NK-92 treated with Interleukin-12 subunit alpha and Interleukin-12 subunit beta, amount 100 ng/mL, for 24 hours (cell line): ENCODE measurements at regions not wholly inside any gene's neighbourhood (a gene's known extent, or its start where the extent isn't known, plus 50 kb on each side); places are given as distances from the start of the nearest gene placed in this dataset.

Experiments
- DNase-seq: peaks from one replicate; lab custom pipeline; 2025; lab: John Stamatoyannopoulos, UW

DNA sequence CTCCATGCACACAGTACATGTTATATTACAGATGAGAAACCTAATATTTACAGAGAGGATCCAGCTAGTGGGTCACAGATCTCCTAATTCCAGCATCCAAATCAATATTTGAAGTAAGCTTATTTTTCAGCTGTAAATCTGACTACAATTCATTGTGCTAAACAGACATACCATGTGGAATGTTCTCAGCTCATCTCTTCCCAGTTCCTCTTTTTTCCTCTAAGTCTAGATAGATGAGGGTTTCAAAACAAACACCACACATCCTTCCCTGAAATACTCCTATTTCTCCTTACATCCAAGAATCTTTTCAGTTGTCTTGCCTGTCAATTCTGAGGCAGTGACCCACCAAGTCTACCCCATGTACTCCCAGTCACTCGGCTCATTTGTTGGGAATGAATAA lies 200.7 kb upstream of the PIK3C3 start:
- no peak for DNase-seq

DNA sequence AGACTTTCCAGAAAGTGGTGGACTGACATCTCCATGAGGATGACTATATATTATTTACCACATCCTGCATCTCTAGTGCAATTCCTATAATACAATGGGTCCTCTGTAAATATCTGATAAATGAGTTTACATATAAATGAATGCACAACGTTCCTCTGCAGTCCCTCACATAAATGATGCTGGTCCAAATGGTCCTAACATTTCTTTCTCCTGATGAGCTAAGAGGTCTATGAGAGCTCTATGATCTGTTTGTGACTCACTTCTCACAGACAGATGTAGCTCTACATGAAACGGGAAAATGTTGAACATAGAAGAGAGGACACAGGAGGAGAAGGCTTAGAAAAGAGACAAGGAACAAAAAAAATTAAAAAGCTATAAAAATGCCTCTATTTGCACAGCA lies 201.2 kb upstream of the PIK3C3 start:
- no peak for DNase-seq

DNA sequence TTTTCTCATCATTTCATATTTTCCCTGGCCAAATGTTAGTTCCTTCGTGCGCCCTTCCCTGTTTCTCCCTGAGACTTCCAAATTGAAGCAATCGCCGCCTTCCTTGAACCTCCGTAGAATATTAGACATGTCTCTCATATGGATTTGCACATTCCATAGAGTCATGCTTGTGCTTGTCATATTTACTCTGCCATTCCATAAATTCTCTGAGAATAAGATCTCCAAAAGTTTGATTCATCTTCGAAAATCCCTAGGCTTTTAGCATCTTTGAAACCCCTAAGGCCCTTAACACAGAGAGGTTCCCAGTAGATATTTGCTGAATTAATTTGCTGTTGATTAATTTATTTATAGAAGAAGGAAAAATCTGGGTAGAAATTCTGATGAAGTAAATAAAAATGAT lies 202.2 kb upstream of the PIK3C3 start:
- no peak for DNase-seq

DNA sequence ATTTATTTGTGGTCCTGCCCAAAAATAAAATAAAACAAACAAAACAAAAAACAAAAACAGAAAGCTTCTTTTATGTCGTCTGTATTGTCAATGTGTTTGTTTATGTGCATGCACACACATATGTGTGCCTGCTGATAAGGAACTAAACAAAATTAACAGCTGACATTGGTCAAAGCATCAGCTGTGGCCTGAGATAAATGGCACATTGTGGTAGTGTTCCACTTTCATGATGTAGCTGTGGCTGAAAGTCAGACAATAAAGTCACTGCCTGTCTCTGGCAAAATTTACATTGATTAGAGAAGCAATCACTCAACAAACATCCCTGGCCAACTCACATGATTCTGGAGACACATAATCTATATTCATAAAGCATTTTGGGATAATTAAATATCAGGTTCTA lies 203.4 kb upstream of the PIK3C3 start:
- DNase-seq = no peak

DNA sequence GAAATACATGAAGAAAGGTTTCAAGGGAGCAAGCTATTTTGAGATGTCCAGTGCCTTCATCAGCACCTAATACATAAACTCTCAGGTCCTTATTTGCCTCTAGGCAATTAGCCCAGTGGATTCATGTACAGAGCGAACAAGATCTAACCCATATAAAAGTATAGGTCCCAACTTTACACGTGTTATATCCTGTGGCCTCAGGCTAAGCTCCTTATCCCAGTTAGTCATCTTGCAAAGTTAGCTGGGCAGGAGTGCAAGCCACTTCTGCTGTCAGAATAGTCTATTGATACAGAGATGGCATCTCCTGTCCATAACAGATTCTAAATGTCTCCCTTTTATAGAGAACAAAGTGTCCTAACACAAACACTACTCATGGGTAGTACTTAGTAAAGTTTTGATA lies 203.9 kb upstream of the PIK3C3 start:
- no peak for DNase-seq

DNA sequence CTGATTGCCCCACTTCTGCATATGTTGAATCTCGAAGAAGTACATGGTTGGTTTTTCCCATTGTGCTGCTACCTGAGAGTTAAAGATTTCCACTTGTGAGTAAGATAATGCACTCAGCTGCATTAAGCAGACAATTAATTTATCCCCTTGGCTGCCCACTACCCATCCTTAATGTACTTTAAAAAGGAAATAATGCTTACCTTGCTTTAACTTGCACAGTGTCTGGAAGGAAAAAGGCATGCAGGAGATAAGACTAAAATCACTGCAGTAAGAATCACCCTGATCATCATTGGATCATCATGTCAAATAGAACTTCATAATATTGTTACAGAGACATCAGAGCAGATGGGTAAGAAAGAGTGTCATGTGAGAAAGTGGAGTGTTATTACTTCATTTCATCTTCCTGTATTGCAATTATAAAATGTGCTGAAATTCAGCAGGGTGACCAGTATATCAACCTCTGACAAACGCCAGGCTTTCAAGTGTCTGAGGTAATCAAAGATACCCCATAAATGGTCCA lies 207.3 kb upstream of the PIK3C3 start:
- DNase-seq = no peak

DNA sequence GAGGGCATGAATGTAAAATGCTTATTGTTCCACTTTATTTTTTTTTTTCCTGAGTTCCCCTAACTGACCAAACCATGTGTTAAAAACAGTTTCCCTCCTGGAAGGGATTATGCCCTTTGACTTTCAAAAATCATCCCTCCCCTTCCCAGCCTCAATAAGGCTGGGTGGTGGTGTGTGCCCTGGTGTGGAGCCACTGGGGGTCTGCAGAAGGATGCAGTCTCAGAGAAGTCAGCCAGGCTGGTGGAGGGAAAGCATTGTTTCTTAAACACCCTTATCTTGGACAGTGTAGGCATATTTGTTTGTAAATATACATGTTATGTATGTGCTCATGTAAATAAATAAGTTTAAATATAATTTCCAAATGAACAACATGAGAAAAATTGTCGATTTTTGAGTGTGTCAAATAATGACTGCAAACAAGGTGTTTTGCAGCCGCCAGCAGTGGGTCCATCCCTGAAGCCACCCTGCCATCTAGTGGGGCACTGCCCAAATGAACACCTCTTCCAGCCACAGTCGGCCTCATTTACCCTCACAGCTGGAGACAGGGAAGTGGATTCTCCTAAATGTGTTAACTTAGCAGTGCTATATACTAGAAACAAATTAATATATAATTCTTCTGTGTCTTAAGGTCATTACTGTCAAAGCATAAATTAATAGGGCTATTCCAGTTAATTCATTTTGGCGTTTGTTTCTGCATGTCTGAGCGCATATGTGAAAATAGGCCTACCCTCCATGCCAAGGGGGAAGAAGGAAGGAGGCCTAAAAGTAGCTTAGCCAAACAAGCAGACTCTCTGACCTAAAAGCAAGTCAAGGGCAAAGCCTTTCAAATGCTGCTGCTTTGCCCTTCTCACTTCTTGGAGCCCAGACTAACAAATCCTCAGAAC lies 209.6 kb upstream of the PIK3C3 start:
- DNase-seq = peak; percentile 2

DNA sequence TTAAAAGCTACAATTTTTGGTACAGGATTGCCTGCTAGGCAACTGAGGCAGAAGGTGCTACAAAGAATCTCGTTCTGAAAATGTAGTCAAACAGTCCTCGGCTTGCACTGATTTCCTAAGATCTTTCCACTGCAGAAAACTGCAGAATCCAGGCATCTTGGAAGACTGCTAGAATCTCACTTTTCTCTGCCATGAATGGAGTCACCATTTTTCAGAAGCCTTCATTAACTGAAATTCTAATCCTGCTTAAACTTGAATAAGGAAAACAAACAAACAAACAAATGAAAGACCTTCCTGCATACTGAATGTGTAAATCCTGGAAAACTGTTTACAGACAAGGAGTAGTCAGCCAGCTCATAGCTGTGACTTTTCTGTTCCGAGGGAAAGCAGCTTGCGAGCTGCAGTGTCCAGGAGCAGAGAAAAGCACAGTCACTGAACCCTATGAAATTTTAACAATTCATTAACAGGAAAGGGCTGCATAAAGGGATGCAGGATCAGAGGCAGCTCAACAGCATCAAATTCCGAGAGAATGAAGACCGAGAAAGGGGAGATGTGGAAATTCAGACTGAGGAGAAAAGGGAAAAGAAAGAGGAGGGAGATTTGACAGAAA lies 210.5 kb upstream of the PIK3C3 start:
- no peak for DNase-seq

DNA sequence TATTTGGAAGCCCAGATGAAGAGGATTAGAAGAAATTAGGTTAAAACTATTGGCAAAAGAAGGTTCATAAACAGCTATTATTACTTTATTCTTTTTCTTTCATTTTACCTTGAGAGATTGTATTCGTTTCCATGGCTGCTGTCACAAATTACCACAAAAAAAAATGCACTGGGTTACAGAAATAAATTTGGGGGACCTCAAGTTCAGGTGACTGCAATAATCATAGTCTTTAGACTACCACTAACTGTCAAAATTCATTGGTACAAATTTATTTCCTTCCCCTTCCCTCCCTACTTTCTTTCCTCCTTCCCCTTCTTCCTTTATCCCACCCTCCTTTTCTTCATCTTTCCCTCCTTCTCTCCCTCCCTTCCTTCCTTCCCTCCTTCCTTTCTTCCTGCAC lies 217.8 kb upstream of the PIK3C3 start:
- DNase-seq = no peak

DNA sequence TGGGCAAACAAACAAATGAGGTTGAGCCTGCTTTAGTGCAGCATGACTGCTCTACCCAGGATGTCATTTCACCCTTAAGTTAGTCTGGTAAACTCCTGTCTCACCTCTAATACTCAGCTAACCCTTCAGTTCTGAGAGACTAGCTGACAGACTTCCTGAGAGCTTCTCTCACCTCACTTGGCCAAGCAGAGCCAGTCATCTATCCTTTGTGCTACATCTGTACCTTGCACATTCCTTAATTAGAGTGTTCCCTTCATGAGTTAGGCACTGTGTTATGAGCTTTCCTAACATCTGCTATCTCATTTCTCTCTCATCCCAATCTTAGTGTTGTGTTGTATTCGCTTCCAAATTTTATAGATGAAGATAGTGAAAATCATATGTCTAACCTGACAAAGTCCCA lies 220.1 kb upstream of the PIK3C3 start:
- no peak for DNase-seq

DNA sequence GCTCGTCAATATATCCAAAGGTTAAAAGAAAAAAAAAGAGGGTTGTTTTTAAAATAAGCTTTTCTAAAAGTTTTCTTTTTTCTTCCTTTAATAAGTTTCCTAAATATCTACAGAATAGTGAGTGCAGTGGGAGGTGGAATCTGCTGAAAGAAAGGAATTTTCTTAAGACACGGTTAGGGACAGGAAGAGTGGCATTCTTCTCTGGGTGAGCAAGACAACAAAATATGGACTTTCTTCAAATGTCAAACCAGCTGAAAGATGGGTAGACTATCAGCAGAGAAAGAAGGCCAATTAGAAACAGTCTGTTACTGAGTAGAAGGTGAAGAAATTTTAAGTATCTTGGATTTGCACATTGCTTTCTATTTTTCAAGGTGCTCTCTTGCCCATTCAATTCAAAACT lies 222.7 kb upstream of the PIK3C3 start:
- DNase-seq = no peak

DNA sequence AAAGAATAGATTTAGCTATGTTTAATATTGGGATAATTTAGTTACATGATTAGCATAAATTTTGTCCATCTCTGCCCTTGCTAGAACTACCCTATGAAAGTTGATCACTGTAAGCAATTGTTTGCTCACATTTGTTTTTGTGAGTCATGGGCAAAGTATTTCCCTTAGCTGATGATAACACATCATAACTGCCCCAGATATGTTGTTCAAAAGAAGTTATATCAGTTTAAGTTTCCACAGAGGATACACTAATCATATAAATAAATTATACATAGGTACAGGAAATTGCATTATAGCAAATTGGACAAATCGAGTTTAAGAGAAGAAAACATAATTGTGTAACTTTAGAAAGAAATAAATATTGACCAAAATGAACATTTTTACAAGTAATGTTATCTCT lies 223.2 kb upstream of the PIK3C3 start:
- DNase-seq = no peak

DNA sequence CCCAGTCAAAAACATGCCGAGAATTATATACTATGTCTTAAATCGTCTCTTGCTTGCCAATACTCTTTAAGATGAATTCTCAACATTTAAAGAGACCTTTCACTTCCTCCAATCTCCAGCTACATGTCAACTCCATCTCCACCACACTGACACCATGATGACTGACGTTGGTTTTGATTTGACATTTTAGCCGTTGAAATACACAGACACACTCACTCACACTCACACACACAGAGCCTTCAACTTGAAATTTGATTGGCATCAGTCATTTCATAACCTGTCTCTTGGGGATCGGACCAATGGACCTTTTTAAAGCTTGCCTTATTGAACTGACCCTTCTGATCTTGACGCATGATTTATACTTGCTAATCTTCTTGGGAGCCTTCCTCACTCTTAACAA lies 230.8 kb upstream of the PIK3C3 start:
- no peak for DNase-seq

DNA sequence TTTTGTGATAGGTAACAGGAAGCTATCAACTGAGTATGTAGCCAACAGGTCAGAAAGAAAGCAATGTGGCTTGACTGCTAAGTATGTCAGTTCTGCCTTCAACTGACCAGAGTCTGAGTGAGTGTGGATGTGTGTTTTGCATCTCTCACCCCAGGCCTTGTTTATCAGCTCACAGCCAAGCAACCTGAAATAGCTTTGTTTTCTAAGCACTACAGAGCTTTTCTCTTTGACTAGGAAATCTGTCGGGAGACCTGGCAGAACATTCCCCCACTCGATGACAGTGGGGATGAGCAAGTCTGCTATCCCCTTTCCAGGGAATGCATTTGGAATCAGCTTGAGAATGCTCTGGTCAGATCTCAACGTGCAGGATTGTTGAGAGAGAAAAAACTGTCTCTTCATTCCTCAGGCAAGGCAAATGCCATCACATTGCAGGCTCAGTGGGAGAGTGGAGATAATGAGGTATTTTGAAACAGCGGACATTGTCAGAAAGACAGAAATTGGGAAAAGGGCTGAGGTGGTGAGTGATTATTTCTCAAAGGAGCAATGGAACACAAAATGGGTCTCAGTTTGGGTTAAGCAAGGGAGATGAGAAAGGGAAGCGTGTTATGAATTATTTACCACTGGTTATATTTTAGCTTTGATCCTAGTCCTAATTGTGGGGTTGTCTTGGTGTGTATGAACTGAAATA lies 233.8 kb upstream of the PIK3C3 start:
- DNase-seq = no peak

DNA sequence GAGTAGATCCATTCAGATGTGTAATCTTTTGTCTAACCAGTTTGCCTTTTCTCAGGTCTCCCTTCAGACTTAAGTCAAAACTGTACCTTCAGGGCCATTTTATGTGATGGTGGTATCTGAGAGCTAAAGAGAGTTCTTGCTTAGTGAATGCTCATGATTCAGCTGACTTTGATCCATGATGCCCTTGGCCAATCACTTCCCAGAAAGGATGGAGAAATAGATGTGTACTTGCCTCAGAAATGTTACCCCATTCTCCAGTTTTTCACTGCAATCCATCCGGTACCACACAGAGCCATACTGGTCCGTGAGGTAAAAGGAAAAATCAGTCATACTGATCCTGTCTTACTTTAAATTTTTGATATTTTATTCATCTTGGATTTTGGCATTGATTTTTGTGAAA lies 234.8 kb upstream of the PIK3C3 start:
- no peak for DNase-seq

DNA sequence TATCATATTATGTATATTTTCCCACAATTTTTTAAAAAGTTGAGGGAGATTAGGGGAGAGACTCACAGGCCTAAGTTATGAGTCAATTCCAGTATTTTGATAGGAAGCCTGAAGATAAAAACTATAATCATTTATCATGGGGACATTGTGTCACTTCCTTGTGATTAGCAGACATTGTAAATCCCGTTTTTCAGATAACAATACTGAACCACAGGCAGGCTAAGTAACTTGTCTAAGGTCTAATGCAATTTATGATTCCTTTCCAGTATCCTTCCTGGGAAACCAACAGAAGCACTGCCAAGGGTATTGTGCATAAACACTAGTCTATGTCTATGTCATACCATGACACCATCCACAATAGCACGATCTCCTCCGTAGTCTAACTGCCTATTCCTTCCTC lies 235.2 kb upstream of the PIK3C3 start:
- no peak for DNase-seq

DNA sequence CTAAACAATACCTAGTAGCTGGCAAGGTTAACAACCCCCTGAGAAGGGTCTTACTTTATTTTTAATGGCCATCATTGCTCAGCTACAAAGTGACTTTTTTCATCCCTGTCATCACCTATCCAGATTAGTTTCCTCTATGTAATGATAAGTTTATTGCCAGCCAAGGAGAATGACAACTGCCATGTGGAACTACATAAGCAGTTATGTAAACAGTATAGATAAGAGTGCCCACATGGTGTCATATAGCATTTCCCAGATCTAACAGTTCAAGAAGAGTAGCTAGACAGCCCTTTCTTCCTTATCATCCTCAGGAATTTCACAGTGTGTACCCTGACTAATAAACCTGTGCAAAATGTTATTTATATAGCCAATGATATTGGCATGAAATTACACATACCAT lies 240.2 kb upstream of the PIK3C3 start:
- no peak for DNase-seq

DNA sequence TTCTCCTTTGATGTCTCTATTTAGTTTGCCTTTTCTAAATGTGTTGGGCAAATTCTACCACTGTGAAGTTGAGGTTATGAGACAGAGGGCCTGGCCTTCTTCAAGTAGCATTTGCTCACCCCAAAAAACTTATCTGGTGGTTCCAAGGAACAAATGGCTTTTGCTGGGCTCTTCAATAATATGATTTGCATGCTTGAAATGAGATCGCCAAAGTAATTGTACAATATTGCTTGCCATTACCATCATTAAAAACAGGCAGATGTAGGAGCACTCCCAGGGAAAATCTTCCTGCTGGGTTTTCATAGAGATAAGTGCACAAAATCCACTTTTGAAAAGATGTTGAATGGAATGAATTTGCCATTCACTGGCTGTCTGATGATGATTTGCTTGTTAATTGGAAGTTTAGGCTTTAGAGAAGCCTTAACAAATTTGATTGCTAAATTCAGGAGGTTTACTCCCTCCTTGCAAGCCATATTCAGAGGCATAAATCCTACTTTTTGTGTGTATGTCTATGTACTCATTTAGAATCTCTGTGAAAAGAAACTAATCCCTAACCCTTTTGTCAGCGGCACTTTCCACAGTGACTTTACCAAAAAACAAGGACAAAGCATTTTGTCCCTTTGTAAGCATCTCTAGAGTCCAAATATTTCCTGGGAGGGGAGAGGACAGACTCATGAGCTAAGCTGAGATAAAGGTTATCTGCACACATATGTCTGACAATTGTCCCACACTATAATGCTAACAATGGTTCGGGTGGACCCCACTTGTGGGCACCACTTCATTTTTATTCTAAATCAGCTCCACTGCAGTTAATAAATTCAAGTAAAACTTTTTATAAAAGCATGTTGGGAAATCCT lies 240.8 kb upstream of the PIK3C3 start:
- no peak for DNase-seq

DNA sequence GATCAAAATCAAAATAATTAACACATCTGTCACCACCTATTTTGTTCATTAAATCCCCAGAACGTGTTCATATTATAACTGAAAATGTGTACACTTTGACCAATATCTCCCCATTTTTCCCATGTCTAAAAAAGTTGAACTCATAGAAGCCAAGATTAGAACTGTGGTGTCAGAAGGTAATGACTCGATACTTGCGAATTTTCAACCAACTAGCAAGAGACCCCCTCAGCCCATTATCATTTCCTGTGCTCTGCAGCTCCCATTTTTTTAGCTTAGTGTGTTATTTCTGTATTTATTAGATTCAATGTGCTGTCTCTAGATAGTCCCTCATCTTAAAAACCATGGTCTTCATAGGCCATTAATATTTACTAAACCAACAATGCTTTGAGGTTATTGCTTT lies 248.7 kb upstream of the PIK3C3 start:
- DNase-seq = no peak

DNA sequence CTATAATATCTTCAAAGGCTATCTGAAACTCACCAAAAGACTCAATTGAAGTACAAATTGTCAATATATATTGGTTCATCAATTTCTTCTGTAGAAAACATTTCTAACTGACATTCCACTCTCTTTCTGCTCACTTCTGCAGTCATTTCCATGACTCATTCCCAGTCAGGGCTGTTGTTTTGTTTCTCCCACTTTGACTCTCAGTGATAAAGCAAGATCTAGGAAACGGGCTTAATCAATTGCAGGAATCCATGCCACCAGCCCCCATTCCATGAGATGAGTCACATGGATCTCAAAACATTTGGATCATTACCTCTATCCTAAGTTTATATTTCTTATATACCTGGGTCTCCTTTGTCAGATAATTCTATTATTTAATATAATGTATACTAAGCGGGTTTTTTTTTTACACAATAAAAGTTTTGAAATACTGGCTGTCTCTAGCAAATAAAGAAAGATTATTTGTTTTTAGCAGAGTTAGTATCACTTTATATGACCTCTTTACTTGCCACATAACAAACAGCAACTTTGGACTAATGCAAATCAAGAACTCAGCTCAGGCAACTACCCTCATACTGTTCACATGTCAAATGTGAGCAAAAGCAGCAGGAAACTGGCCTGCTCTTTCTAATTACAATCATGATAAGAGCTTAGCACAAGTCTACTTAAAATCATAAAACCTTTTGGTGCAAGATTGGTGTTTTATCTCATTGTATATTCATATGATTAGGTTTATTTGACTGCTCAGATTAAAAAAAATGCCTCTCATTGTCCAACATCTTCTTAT lies 251.1 kb upstream of the PIK3C3 start:
- no peak for DNase-seq

DNA sequence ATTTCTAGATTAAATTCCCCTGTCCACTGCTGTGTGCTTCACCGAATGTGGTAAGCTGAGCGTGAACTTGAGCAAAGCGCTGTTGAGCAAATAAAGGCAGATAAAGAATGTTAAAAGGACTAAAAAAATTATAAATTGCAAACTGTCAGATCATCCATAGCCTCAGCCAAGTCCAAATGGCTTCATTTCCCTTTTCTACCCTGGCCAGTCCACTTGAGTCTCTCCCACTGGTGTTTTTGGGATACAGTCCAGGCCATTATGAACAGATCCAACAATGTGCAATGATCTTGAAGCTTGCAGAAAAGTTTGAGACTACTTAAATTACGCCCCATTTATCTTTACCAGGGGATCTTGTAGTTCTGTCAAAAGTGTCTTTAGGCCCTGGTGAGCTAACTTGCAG lies 254.6 kb upstream of the PIK3C3 start:
- DNase-seq = no peak
